DOHH2 (cell line): ENCODE measurements at regions not wholly inside any gene's neighbourhood (a gene's known extent, or its start where the extent isn't known, plus 50 kb on each side); places are given as distances from the start of the nearest gene placed in this dataset.

ENCODE experiments used
- H3F3A ChIP-seq: fragments of 200-600 bp; sonication (generic), shearing (Covaris generic); 2 replicates; pipeline ENCODE4 v1.6.0; 2016; ENCODE audit warnings: antibody characterized with exemption, mild to moderate bottlenecking; ENCODE audit not compliant: control insufficient read depth, insufficient read depth
- H3K27ac ChIP-seq: fragments of 200-600 bp; sonication (generic); 2 replicates; pipeline ENCODE4 v1.5.1; 2014; ENCODE audit warnings: low read depth, mild to moderate bottlenecking, low read length, moderate library complexity
- H3K27me3 ChIP-seq: fragments of 200-600 bp; sonication (generic); 2 replicates; pipeline ENCODE4 v1.6.1; 2014; ENCODE audit warnings: mild to moderate bottlenecking, low read length, mixed read lengths; ENCODE audit not compliant: control insufficient read depth
- H3K36me3 ChIP-seq: fragments of 200-600 bp; sonication (generic); 2 replicates; pipeline ENCODE4 v1.6.1; 2014; ENCODE audit warnings: mild to moderate bottlenecking, low read length, moderate library complexity, mixed read lengths; ENCODE audit not compliant: control insufficient read depth
- H3K4me1 ChIP-seq: fragments of 200-600 bp; sonication (generic); 2 replicates; pipeline ENCODE4 v1.6.1; 2014; ENCODE audit warnings: mild to moderate bottlenecking, low read length, mixed read lengths; ENCODE audit not compliant: control insufficient read depth
- H3K4me2 ChIP-seq: fragments of 200-600 bp; sonication (generic); 2 replicates; pipeline ENCODE4 v1.6.0; 2014; ENCODE audit warnings: mild to moderate bottlenecking, low read length, moderate library complexity
- H3K4me3 ChIP-seq: fragments of 200-600 bp; sonication (generic); 2 replicates; pipeline ENCODE4 v1.5.1; 2014; ENCODE audit warnings: mild to moderate bottlenecking, low read length, mixed read lengths
- H3K79me2 ChIP-seq: fragments of 200-600 bp; sonication (generic); 2 replicates; pipeline ENCODE4 v1.6.1; 2014; ENCODE audit warnings: mild to moderate bottlenecking, low read length, mixed read lengths; ENCODE audit not compliant: control insufficient read depth
- H3K9me2 ChIP-seq: fragments of 200-600 bp; sonication (generic); replicated peaks from 2 replicates; pipeline ENCODE4 v1.6.1; 2014; ENCODE audit warnings: mild to moderate bottlenecking, low read length, mixed read lengths; ENCODE audit not compliant: control insufficient read depth
- H3K9me3 ChIP-seq: fragments of 200-600 bp; sonication (generic); 2 replicates; pipeline ENCODE4 v1.6.1; 2014; ENCODE audit warnings: antibody characterized with exemption, low read length, mixed read lengths; ENCODE audit not compliant: control insufficient read depth, insufficient read depth
- H4K20me1 ChIP-seq: fragments of 200-600 bp; sonication (generic); 2 replicates; pipeline ENCODE4 v1.6.0; 2014; ENCODE audit warnings: low read depth, mild to moderate bottlenecking, antibody characterized with exemption, low read length, moderate library complexity; ENCODE audit not compliant: control insufficient read depth, insufficient read depth
- EZH2phosphoT487 ChIP-seq: fragments of 200-600 bp; sonication (generic); IDR thresholded peaks from 2 replicates; pipeline ENCODE4 v1.6.1; 2017; ENCODE audit warnings: borderline replicate concordance, mild to moderate bottlenecking, antibody characterized with exemption, low read length, moderate library complexity, mixed read lengths
- TF ChIP-seq, protein P1 (sequence below): fragments of 200-600 bp; sonication (generic); IDR thresholded peaks from one replicate; pipeline ENCODE4 v1.5.1; 2014; ENCODE audit warnings: antibody characterized with exemption, mild to moderate bottlenecking, low read depth, low read length; ENCODE audit not compliant: poor library complexity, severe bottlenecking

DNA sequence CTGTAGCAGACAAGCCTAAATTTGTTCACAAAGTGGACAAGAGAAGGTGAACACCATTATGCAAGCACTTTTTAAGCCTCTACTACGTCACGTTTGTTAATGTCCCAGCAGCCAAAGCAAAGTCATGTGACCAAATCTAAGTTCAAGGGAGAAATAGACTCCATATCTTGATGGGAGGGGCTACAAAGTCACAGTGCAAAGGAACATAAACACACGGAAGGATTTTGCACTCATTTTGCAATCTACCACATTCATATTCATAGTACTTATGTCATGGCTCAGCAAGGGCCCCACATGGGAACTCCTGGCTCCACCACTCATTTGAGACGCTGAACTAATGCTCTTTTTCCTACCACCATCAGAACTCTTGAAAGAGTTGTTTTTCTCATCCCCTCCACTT, 139.0 kb upstream of the JADE1 start:
- no peaks in the 10 kb centered on the region for H3K9me2 ChIP-seq
- no peaks in the 10 kb centered on the region for H3K79me2 ChIP-seq
- peaks cover 6% of the 10 kb centered on the region for H3F3A ChIP-seq
- H3K27me3 ChIP-seq: no peaks in the 10 kb centered on the region
- no peak overlapping the region for H3K27ac ChIP-seq
- H3K4me1 ChIP-seq: peaks cover 20% of the 10 kb centered on the region
- H4K20me1 ChIP-seq: no peaks in the 10 kb centered on the region
- no peak overlapping the region for H3K4me2 ChIP-seq
- H3K4me3 ChIP-seq: no peak overlapping the region
- H3K36me3 ChIP-seq: no peaks in the 10 kb centered on the region
- TF ChIP-seq EZH2phosphoT487: no peak
- TF ChIP-seq, protein P1, sequence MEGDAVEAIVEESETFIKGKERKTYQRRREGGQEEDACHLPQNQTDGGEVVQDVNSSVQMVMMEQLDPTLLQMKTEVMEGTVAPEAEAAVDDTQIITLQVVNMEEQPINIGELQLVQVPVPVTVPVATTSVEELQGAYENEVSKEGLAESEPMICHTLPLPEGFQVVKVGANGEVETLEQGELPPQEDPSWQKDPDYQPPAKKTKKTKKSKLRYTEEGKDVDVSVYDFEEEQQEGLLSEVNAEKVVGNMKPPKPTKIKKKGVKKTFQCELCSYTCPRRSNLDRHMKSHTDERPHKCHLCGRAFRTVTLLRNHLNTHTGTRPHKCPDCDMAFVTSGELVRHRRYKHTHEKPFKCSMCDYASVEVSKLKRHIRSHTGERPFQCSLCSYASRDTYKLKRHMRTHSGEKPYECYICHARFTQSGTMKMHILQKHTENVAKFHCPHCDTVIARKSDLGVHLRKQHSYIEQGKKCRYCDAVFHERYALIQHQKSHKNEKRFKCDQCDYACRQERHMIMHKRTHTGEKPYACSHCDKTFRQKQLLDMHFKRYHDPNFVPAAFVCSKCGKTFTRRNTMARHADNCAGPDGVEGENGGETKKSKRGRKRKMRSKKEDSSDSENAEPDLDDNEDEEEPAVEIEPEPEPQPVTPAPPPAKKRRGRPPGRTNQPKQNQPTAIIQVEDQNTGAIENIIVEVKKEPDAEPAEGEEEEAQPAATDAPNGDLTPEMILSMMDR: no peak
- H3K9me3 ChIP-seq: no peaks in the 10 kb centered on the region

DNA sequence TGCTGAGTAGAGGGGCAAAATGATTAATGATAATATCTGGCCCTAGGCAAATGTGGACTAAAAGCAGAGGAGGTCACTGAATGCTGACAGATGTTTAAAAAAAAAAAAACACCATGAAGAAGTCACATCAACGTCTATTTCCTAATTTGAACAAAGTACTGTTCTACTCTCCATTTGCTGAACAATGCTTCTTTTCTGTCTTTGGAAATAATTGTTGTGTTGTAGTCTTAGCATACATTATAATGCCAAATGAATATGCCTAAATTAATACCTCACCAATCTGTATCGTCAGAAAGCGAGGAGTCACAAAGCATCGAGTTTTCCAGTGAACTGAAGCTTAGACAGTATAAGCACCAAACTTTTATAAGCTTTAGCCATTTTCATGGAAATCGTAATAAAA, 140.9 kb upstream of the JADE1 start:
- H3K4me1 ChIP-seq: peaks cover 10% of the 10 kb centered on the region
- H3K27me3 ChIP-seq: no peaks in the 10 kb centered on the region
- no peaks in the 10 kb centered on the region for H3K9me2 ChIP-seq
- H4K20me1 ChIP-seq: no peaks in the 10 kb centered on the region
- TF ChIP-seq, protein P1: no peak
- no peak for TF ChIP-seq EZH2phosphoT487
- no peaks in the 10 kb centered on the region for H3K9me3 ChIP-seq
- H3K36me3 ChIP-seq: no peaks in the 10 kb centered on the region
- H3K4me2 ChIP-seq: no peak overlapping the region
- H3K79me2 ChIP-seq: no peaks in the 10 kb centered on the region
- no peak overlapping the region for H3K27ac ChIP-seq
- H3F3A ChIP-seq: no peaks in the 10 kb centered on the region
- no peak overlapping the region for H3K4me3 ChIP-seq

DNA sequence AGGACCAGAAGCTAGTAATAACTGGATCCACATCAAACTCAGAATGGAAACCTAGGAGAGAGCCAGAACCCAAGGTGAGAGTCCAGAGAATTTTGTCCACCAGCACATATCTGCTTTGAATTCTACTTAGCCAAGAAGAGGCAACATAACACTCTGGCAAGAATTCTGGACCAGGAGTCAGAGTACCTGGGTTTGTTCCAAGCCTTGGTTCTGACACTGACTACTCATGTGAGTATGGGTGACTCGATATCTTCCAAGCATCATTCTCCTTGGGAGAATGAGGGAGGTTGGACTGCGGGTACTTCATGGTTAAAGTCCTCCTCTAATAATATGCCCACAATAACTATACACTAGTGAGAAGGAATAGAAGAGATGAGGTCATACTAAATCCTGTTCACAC, 144.0 kb upstream of the JADE1 start:
- no peak overlapping the region for H3K4me3 ChIP-seq
- no peak overlapping the region for H3K27ac ChIP-seq
- H3K36me3 ChIP-seq: no peaks in the 10 kb centered on the region
- H3K27me3 ChIP-seq: no peaks in the 10 kb centered on the region
- H3K9me2 ChIP-seq: no peaks in the 10 kb centered on the region
- no peak overlapping the region for H3K4me2 ChIP-seq
- TF ChIP-seq, protein P1: no peak
- no peak for TF ChIP-seq EZH2phosphoT487
- no peaks in the 10 kb centered on the region for H3F3A ChIP-seq
- H3K4me1 ChIP-seq: peaks cover 16% of the 10 kb centered on the region
- H4K20me1 ChIP-seq: no peaks in the 10 kb centered on the region
- no peaks in the 10 kb centered on the region for H3K9me3 ChIP-seq
- no peaks in the 10 kb centered on the region for H3K79me2 ChIP-seq

DNA sequence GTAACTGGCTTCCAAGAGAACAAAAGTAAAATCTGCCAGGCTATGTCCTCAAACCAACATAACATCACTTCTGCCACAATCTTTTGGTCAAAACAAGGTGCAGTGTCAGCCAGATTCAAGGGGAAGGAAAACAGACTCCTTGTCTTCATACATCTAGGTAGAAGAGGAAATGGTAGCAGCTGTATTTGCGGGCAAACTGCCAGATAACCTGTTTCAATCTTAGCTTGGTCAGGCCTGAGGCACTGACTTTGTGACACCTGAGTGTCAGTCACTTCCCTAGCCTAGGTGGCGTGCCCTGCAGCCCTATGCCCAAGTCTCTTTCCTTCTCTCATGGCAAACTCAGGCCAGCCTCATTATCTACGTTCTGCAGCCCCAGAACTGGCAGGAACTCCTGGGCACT, 146.2 kb upstream of the JADE1 start:
- no peaks in the 10 kb centered on the region for H3K9me3 ChIP-seq
- no peak overlapping the region for H3K27ac ChIP-seq
- H3F3A ChIP-seq: no peaks in the 10 kb centered on the region
- H4K20me1 ChIP-seq: no peaks in the 10 kb centered on the region
- no peaks in the 10 kb centered on the region for H3K79me2 ChIP-seq
- no peaks in the 10 kb centered on the region for H3K27me3 ChIP-seq
- peak overlapping the region; percentile 27 for H3K4me3 ChIP-seq
- H3K4me2 ChIP-seq: peak overlapping the region; percentile 48
- TF ChIP-seq, protein P1: no peak
- TF ChIP-seq EZH2phosphoT487: no peak
- H3K4me1 ChIP-seq: peaks cover 27% of the 10 kb centered on the region
- H3K9me2 ChIP-seq: no peaks in the 10 kb centered on the region
- no peaks in the 10 kb centered on the region for H3K36me3 ChIP-seq
